ENCODE measurements at regions not wholly inside any gene's neighbourhood (a gene's known extent, or its start where the extent isn't known, plus 50 kb on each side); places are given as distances from the start of the nearest gene placed in this dataset.

DNA sequence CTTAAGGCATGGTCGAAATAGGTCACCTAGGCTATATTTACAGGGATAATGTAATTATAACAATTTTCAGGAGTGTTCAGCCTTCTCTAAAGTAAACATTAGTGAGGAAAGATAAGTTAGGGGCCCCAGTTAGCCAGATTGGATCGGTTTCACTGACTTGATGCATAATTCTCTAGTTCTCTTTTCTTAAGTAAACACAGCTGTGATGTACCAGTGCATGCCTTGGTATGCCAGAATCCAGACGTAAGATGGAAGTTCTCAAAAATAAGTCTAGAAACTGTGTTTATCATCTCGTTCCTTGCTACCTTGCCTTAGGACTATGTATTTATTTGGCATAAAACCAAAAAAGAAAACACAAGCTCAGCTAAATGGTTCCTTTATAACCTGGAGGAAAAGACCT is 442.2 kb upstream of the CLINT1 start:
- DNase-seq (ENCODE audit: low spot score) = no peak

DNA sequence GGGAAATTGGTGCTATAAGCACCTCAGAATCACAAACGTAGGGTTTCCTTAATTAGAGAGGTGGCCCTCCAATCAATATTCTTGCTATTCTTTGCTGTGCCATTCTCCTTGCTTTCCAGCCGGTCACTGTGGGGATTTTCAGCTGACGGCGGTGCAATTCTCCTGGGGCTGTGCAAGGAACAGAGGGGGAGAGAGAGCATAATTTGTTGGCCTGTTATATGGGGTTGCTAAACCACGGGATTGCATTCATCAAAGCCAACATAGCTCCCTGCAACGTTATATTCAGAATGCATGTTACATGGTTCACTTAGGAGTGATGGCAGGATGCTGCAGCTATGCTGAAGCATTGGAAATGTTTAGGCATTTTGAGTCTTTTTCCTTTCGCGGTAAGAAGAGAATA is 441.3 kb upstream of the CLINT1 start:
- no peak for DNase-seq (ENCODE audit: low spot score)

DNA sequence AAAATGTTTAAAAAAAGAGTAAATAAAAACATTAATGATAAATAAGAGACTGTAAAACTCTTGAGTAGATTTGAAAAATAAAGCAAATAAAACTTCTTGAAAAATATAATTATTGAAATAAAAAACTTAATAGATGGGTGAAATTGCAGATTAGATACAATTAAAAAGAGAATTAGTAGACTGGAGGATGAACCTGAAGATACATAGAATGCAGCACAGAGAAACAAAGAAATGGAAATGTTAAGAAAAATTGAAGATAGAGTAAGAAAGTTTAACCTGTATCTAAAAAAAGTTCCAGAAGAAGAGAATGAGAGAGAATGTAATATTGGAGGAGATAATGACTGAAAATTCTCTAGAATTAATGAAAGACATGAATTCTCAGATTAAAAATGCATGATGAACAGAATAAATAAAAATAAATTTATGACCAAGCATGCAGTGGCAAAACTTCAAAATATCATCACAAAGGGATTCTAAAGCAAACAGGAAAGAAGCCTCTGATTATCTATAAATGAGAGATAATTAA is 438.1 kb upstream of the CLINT1 start:
- DNase-seq (ENCODE audit: low spot score) = no peak

DNA sequence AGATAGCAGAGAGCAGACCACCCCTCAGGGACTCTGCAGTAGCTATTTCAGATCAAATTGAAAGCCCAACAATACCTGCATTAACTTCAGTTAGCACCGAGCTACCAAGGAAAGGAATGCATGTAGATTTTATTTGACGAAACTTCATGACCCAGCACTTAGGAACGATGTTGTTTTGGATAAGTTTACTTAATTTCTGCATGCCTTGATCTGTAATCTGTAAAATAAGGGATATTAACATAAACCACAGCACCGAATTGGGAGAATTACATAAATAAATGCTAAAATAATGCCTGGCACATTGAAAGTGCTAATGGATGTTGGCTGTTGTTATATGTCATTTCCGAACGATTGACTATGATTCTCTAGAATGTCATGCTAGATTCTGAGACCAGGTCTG is 435.8 kb upstream of the CLINT1 start:
- no peak for DNase-seq (ENCODE audit: low spot score)

DNA sequence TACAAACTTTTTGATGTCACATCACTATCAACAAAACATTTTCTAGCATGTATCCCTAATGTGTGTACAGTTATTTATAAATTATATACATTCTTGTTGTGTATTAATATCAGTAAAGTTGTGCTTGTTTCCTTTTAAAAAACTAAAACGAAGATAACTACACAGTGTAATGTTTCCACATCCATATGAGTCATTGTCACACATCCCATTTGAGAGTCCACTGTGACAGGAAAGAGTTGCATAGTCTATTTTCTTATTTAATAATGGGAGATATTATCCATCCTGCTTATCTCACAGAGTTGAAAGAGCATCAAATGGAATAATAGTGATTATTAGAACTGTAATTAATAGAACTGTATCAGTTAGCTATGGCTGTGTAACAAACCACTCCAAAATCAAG is 434.0 kb upstream of the CLINT1 start:
- no peak for DNase-seq (ENCODE audit: low spot score)

DNA sequence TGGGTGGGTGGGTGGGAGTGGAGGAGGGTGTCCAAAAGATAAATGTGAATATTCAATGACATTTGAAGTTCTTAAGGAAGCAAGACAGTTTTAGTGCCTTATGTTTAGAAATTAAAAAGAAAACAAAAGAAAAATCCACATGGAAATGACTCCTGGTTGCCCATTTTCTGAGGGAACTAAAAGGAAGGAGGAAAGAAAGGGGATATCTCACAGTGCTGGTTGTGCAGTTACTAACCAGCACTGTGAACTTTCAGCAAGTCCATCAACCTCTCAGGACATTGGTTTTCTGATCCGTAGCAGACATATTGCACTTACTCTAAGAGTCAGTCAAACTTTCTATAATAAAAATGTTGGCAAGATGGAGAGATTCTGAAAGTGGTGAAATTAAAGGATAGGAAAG is 431.0 kb upstream of the CLINT1 start:
- no peak for DNase-seq (ENCODE audit: low spot score)

DNA sequence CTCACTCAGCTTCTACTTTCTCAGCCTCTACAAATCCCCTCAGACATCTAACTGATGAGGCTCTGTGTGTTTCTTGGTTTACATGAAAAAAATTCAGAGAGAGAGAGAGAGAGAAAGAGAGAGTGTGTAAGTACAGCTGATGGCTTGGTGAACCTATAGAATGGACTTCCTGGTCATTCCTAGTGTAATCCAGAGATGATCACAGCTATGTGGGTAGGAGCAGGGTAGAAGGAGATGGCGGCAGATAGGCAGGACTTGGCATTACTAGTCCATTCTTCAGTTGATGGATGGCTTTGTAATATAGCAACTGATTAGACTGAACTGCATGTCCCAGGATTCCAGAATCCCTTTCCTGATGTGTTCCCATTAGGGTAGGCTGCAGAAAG is 429.3 kb upstream of the CLINT1 start:
- no peak for DNase-seq (ENCODE audit: low spot score)

DNA sequence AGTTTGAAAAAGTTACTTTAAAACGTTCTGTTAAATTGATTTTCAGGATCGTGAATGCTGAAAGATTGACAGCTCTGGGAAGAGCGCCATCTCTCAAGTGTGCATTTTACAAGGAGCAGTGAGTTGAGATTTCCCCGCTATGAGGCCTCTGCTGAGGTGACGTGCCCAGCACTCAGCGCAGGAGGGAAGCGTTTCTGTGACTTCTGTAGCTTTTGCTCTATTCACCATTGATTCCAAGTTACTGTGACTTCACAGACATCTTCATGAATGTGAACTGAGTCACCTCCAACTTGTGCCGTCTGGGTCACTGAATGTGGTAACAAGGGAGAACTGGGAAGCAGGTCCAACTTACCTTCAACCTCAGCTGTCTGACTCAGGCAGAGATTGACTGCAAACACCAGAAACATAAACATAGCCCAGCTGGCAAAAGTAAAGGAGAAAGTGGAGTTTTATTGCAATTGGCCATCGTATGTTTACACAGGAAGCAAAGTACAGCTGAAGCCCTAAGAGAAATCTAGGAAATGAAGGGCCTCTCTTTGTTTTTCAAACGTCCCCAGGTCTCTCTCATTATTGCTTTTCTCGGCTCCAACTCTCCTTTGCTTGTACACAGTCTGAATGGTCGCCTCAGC is 428.8 kb upstream of the CLINT1 start:
- no peak for DNase-seq (ENCODE audit: low spot score)

DNA sequence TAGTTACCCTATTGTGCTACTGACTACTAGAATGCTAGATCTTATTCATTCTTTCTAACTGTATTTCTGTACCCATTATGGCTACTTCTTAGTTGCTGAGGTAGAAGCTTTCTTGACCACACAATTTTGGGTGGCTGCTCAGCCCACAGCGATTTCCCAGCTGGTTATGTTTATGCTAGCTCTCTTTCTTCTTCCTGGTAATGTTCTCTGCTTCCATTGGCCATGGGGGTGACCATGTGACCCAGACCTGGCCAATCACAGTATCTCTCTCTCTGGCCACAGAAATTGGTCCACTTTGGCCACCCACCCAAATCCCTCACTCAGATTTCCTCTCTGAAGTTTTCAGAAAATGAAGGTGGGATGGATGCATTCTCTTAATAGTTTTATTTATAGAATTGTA is 427.9 kb upstream of the CLINT1 start:
- DNase-seq (ENCODE audit: low spot score) = no peak

DNA sequence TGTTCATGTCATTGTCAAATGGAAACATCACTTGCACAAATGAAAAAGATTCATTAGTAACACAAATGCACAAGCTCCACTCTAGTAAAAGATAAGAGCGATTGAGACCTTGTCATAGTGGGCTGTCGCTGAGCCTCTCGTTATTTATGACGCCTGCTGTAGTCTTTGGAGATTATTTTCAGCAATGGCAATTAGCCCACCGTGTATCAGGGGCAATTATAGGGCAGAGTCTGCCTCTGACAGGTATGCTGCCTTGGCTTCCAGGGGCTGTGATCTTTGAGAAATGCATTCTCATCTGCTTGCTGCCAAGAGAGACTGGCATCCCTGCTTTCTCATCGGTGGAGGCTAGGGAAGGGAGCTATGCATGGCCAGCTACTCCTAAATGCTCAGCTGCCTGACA is 426.8 kb upstream of the CLINT1 start:
- no peak for DNase-seq (ENCODE audit: low spot score)

DNA sequence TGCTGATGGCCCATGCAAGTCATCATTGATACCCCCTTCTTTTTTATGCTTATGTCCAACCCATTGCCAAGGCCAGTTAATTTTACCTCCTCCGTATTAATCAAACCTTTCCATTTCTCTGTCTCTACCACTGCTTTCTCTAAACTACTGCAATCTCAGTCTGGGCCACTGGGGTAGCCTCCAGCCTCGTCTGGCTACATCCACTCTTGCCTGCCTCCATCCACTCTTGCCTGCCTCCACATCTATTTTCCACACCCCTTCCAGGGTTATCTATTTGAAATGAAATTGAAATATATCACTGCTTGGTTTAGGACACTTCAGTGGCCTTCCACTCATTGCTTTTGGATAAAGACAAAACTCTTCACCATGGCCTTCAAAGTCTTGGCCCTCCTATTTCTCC is 425.3 kb upstream of the CLINT1 start:
- DNase-seq (ENCODE audit: low spot score) = no peak

DNA sequence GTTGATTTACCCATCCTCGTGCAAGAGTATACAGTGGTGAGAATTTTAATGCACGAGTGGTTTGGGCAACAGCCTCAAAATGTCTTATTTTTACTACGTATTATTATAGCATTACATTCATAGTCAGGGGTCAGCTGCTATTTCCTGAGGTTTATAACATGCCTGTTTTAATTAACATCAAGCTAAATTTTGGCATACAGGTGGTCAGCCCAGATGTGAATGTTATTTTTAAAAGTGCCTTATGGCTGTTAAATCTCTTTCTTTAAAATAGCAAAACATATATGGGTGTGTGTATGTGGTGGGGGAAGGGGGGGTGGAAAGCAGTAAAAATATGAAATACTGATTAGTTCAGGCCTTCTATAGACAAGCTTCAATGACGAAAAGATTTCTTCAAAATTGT is 424.5 kb upstream of the CLINT1 start:
- DNase-seq (ENCODE audit: low spot score) = no peak

DNA sequence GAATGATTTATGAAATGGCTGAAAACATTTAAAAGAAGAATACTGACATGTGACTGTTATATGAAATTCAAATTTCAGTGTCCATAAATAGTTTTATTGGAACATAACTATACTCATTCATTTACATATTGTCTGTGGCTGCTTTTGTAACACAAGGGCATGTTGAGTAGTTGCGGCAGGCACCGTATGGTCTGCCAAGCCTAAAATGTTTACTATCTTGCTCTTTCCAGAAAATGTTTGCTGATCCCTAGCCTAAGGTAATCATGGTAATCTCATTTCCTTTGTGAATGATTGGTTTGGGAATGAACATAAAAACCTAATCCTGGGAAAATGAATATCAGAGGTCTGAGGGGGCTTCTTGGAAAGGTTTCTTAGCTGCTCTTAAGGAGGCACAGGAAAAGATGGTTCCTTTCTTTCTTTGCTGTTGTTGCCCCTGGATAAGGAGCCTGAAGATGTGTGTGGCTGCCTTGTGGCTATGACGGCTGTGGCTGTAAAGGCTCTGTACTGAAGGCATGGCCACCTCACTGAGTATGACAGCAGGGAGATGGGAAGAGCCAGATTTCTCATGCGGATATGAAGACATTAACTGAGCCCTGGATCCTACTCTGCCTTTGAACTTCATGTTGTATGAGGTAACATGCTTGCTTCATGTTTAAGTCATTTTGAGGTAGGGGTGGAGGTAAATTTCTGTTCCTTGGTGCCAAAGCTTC is 419.4 kb upstream of the CLINT1 start:
- DNase-seq (ENCODE audit: low spot score) = no peak

DNA sequence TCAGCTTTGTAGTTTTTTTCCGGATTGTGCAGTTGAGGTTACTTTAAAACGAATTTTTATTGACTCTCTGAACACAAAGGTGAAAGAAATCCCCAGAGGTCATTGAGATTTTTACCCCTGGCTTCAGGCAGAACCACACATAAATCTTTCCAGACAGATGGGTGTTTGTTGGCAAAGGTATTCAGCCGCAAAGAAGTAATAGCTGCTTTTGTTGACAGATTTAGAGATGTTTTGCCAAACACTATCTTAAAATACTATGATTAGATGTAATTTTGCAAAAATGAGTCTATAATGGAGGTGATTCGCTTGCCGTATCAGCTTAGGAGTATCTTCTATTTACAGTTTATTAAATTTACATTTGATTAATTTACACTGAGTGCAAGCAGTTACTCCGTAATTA is 418.3 kb upstream of the CLINT1 start:
- no peak for DNase-seq (ENCODE audit: low spot score)

DNA sequence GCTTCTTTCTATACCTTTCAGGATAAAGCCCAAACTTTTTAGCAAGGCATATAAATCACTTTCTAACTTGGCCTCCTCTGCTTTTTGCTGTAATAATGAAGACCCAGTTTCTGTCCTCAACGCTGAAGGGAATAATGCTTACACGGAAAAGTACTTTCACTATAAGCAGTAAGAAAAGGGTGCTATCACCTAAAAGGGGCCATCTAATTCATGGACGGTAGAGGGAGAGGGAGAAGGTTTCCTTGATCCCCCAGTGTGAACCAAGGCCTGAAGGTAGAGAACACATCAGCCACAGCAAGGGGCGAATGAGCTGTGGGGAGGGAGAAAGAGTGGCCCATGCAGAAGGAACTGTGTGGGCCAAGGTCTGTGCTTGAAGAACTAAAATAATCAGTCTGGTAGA is 417.7 kb upstream of the CLINT1 start:
- no peak for DNase-seq (ENCODE audit: low spot score)

DNA sequence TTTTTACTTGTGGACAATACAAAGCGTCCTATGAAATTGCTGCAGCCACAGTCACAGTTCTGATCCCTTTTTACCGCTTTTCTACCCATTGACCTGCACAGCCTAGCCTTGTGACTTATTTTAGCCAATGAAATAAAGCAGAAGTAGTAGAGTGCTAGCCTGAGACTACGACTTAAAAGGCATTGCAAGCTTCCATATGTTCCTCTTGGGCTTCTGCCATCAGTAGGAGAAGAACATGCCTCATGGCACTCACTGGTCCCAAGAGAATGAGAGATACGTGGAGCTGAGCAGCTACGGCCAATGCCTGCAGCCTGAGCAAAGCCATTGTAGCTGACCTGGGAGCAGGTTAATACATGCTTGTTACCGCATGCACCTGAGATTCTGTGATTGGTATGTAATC is 416.6 kb upstream of the CLINT1 start:
- no peak for DNase-seq (ENCODE audit: low spot score)

DNA sequence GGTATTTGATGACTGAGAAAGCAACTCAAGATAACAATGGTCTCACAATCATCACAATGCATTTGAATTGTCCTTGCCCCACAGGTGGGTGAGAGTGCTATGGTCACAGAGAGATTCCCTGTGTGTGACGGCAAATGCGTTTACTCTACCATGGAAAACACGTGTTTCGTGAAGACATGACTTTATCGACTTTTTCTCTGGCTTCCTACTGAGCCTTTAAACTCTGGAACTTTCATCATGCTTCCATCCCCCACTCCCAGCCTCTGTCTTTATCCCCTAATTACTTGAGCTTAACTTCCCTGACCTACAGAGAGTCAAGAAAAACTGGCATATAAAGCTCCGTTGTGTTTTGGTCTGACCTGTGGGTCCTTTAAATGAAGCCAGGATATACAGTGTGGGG is 414.1 kb upstream of the CLINT1 start:
- DNase-seq (ENCODE audit: low spot score) = no peak

DNA sequence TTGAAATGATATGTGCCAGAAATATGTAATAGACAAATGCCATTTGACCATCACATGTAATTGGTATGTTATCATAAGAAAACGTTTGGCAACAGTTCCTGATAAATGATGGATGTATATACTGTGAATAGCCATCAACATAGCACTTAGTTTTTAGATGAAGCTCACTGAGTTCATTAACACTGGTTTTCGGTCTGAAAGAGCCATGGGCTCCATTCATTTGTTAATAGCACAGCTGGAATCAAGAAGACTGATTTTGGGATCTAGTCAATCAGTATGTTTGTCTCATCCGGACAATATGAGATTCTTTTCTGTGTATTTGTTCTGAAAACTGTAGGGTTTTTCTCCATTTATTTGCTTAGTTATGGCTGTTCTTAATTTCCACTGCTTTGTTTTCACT is 413.5 kb upstream of the CLINT1 start:
- no peak for DNase-seq (ENCODE audit: low spot score)

DNA sequence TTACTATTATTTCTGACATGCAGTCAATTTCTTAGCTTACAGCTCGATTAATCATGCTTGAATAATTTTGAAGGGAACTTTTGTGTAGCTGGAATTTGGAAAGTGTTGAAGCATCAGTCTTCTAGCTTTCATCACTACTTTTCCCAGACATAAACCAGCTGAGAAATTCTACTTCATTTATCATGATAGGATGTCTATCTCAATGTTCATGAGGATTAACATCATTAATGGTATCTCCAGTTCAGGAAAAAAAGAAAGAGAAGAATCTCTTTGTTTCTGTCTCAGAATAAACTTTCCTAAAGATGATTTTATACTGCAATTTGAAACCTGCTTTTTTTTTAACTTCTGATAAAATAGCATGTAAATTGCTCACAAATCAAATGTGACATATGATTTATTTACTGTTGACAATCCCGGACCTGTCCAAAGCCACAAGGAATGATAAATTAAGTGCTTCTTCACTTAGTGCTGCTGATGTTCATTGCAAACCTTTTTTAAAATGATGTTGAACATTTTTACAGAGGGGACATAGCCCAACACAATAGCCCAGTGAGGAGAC is 412.1 kb upstream of the CLINT1 start:
- no peak for DNase-seq (ENCODE audit: low spot score)

DNA sequence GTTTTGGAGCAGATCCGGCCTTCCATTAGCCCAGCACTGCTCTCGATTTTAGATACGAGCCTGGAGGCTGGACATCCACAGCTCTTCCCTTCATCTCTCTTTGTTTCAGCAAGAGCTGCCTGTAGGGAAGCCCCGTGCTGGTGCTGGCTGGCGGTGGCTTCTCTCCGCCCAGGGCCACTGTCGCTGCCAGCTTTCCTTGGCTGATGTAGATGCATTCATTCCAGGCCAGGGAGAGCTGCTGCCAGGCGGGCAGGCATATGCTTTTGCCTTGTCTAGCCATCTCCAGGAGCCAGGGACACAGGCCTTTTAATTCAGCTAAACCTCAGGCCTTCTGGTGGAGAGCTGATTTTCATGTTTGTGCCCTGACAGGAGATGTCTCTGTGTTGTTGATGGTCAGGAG is 409.3 kb upstream of the CLINT1 start:
- DNase-seq (ENCODE audit: low spot score) = no peak

DNA sequence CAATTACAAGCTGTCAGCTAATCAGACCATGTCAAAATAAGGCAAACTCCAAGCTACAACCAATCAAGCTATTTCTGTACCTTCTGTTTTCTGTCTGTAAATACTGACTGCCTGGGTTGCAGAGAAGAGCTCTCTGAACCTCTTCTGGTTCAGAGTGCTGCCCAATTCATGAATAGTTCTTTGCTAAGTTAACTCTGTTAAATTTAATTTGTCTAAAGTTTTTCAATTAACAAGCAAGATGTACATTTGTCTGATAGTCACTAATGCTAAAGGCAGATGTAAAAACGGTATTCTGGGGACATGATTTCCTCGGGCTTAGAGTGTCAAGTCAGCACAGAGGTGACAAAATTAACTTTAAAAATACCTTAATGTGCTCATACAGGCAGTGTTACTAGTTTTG is 408.3 kb upstream of the CLINT1 start:
- no peak for DNase-seq (ENCODE audit: low spot score)

DNA sequence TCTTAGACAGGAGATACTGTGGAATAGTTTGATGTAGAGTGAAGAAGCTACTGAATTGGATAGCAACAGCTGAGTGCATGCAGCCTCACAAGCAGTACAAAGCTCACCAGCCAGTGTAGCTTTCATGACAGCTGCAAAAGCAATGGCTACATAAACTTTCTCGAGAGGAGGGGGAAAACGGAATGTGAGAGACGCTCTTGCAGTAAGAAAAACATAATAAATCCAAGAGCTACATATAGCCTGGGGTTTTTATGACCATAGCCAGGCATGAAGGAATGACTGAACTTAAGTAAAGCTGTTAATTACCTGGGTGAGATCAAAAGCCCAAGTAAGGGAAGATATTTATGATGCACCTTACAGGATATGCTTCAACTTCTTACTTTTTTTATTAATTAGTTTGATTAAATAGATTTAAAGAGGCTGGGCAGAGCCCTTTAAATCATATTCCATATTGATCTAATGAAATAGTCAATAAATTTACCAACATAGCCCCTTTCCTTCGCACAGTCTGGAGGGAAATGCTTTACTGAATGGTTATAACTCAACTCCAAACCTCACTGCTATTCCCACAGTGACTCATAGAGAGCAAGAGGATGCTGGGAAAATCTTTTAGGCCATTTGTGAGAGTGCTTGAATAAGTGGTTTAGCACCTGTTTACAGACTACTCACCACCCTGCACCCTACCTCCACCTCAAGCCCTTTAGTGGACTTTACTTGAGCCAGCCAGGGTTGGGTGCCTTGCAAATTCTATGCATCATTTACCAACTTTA is 407.2 kb upstream of the CLINT1 start:
- DNase-seq (ENCODE audit: low spot score) = no peak

DNA sequence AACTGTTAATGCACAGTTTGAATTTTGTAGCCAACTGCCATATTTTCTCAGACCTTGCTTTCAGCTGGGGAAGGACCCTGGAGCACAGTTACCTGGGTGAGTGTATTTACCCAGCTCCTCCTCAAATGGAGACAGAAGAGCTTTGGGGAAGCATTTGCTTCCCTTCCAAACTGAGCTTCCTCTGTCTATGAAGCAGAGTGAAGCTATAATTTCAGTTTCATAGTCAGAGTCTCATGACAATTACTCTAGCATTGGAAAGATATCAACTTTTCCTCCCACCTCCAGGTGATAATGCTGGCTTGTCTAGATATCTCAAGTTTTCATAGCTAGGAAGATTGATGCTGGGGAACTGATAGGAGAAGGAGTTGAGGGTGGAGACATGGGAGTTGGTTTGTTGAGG is 406.4 kb upstream of the CLINT1 start:
- no peak for DNase-seq (ENCODE audit: low spot score)
